ENCODE measurements at regions not wholly inside any gene's neighbourhood (a gene's known extent, or its start where the extent isn't known, plus 50 kb on each side); places are given as distances from the start of the nearest gene placed in this dataset.

DNA sequence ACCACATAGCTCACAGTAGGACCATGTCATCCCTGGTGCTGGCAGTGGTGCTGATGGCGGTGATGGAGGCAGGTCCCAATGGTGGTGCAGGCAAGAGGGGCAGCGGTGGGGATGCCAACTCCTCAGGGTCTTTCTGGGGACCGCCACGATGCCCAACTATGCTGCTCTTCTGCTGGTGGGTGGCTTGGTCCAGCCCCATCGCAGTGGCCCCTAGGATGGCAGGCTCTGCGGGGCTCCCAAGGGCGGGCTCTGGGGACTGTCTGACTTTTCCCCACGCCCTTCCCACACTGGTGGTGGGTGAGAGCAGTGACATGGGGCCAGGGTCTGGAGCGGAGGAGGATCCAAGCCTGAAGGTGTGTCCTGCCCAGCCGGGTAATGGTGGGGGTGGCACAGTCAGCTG lies 288.9 kb upstream of the RIOK2 start:
- no peak for DNase-seq (ENCODE audit: low read depth)
- H3K4me3 ChIP-seq (ENCODE audit: low read depth, low read length) = no peak overlapping the region
- TF ChIP-seq, protein P1, sequence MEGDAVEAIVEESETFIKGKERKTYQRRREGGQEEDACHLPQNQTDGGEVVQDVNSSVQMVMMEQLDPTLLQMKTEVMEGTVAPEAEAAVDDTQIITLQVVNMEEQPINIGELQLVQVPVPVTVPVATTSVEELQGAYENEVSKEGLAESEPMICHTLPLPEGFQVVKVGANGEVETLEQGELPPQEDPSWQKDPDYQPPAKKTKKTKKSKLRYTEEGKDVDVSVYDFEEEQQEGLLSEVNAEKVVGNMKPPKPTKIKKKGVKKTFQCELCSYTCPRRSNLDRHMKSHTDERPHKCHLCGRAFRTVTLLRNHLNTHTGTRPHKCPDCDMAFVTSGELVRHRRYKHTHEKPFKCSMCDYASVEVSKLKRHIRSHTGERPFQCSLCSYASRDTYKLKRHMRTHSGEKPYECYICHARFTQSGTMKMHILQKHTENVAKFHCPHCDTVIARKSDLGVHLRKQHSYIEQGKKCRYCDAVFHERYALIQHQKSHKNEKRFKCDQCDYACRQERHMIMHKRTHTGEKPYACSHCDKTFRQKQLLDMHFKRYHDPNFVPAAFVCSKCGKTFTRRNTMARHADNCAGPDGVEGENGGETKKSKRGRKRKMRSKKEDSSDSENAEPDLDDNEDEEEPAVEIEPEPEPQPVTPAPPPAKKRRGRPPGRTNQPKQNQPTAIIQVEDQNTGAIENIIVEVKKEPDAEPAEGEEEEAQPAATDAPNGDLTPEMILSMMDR (conservative IDR thresholded peaks at IDR 0.05; ENCODE audit: low read depth, low read length) = no peak

DNA sequence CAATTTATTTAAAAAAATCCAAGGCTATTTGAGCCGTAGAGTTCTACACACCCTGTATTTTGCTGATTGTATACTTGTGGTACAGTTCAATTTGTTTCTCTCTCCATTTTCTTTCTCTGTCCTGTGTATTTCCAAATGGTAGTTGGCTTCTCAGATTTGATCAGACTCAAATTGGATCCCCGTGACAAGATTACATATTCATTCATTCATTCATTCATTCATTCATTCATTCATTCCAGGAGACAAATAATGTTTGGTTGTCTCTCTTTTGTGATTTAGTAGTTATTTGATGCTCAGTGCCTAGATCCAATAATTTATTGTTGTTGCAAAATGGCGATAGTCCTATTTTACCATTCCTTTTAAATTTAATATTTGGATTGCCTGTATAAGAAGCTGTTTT lies 292.8 kb upstream of the RIOK2 start:
- no peak overlapping the region for H3K4me3 ChIP-seq (ENCODE audit: low read depth, low read length)
- TF ChIP-seq, protein P1 (conservative IDR thresholded peaks at IDR 0.05; ENCODE audit: low read depth, low read length) = no peak

DNA sequence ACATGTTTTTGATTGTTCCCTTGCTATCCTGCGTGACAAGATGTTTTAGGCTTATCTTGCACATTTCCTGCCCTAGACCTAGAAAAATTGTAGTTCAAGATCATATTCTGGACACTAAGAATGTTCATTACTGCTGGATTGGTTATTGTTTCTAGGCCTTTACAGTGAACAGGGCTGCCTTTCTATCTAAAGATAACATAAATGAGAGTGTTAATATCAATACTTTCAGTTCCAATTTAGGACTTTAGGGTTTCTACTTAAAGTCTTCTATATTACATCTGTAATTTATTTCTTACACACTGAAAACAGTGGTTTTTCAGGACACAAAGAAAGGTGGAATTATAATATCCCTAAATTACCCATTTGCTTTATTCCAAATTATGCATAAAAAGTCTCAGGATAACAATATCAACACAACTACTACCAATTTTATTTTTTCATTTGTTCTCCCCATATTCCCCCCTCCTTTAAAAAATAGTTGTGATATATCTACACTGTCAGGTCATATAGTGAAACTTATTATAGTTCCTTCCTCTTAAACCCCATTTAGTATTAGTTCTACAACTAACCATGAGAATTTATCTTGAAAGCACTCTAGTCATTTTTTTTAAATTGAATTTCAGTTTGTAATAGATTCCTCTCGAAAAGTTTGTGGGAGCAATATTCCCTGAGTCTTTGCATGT lies 293.9 kb upstream of the RIOK2 start:
- TF ChIP-seq, protein P1 (conservative IDR thresholded peaks at IDR 0.05; ENCODE audit: low read depth, low read length) = no peak
- no peak overlapping the region for H3K4me3 ChIP-seq (ENCODE audit: low read depth, low read length)
- no peak for DNase-seq (ENCODE audit: low read depth)

More for the DNA sequence above, 292.8 kb upstream of the RIOK2 start:
- no peak for DNase-seq (ENCODE audit: low read depth)

DNA sequence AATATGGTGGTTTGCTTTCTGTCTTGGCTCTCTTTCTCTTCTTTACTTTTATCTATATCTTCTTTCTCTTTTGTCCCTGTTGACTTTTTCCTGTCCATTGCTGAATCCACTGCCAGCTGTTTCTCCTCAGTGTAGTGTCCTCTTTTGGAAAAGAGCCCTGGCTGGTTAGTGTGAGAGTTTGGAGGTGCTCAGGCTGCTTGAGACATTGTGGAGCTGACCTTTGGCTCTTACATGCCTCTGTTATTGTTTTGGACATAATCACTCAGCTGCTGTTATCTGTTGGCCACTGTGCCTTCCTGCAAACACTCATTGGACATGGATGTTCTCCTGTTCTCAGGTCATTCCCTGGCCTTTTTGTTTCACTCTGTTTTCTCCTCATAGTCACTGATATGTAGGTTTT lies 295.4 kb upstream of the RIOK2 start:
- no peak for DNase-seq (ENCODE audit: low read depth)
- H3K4me3 ChIP-seq (ENCODE audit: low read depth, low read length) = no peak overlapping the region
- TF ChIP-seq, protein P1 (conservative IDR thresholded peaks at IDR 0.05; ENCODE audit: low read depth, low read length) = no peak

DNA sequence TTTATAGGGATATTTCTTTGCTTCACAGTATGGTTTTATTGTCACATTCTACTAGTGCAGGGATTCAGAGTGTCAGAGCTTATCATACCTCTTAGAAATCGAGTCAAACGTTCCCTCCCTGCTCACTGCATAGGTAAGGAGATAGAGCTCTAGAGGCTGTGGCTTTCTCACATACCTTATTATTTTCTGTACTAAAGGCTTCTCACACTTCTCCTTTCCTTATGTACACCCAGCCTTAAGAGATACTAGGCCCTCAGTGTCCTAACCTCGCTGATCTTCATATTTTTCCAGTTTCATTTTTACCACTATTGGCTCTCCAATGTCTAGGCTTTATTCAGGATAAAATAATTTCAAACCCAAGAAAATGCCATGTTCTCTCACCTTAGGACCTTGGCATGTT lies 297.3 kb upstream of the RIOK2 start:
- TF ChIP-seq, protein P1 (conservative IDR thresholded peaks at IDR 0.05; ENCODE audit: low read depth, low read length) = no peak
- H3K4me3 ChIP-seq (ENCODE audit: low read depth, low read length) = no peak overlapping the region

DNA sequence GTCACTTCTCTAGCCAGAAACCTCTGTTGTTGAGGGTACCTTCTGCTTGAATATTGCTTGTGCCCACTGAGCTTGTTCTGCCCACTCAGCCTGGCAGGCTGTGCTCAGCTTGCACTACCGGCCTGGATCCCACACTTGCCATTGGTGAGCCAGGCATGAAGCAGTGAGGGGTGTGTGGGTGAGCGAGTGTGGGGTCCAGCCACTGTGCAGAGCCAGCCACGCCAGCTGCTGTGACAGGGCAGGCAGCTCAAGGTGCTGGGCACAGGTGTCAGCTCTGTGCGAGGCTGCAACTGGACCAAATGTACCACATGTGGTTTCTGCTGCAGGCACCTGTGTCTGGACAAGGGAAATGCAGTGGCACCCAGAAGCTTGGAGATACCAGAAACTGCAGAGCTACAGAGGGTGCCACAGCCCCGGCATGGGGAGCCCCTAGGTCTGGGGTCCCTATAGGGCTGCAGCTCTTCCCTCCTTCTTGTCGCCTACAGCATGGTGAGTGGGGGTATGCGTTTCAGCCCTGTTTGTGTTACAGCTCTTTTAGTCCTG lies 305.1 kb upstream of the RIOK2 start:
- no peak overlapping the region for H3K4me3 ChIP-seq (ENCODE audit: low read depth, low read length)
- TF ChIP-seq, protein P1 (conservative IDR thresholded peaks at IDR 0.05; ENCODE audit: low read depth, low read length) = no peak

More for the DNA sequence above, 297.3 kb upstream of the RIOK2 start:
- no peak for DNase-seq (ENCODE audit: low read depth)

More for the DNA sequence above, 305.1 kb upstream of the RIOK2 start:
- no peak for DNase-seq (ENCODE audit: low read depth)
